Kidney (tissue), 13 donors: ENCODE measurements at regions not wholly inside any gene's neighbourhood (a gene's known extent, or its start where the extent isn't known, plus 50 kb on each side); places are given as distances from the start of the nearest gene placed in this dataset.
A peak's percentile ranks its signal among the peaks of the same experiment; 100 is the strongest.

Source experiments
- DNase-seq, 5 donors: peaks; one replicate each; pipeline ENCODE4 v3.0.0-alpha.2; 2013 to 2020
- FAIRE-seq: peaks from 2 replicates; lab custom pipeline; 2012; peaks lifted over from hg19 to GRCh38; lab: Jason Lieb, UNC
- H3K27ac ChIP-seq, 2 donors: one replicate each; pipeline ENCODE4 v1.7.0; 2013; ENCODE audit warnings: low read depth in 2 of 2, low read length in 2 of 2, inconsistent platforms in 1 of 2
- H3K27me3 ChIP-seq: one replicate; pipeline ENCODE4 v1.7.1; 2013; ENCODE audit warnings: low read length, inconsistent platforms; ENCODE audit not compliant: control insufficient read depth, insufficient read depth
- H3K36me3 ChIP-seq, 3 donors: one replicate each; pipeline versions ENCODE4 v1.7.0 to v1.7.1; 2013; ENCODE audit warnings: low read length in 3 of 3, control low read depth in 1 of 3, inconsistent platforms in 1 of 3; ENCODE audit not compliant: insufficient read depth in 3 of 3, control insufficient read depth in 2 of 3
- H3K4me1 ChIP-seq, 3 donors: one replicate each; pipeline versions ENCODE4 v1.7.0 to v1.7.1; 2013; ENCODE audit warnings: low read length in 3 of 3, inconsistent platforms in 1 of 3, low read depth in 1 of 3; ENCODE audit not compliant: control insufficient read depth in 2 of 3, insufficient read depth in 2 of 3
- H3K4me3 ChIP-seq, 3 donors: one replicate each; pipeline versions ENCODE4 v1.7.0 to v1.8.1; 2013; ENCODE audit warnings: low read length in 3 of 3, control low read depth in 1 of 3, inconsistent platforms in 1 of 3
- H3K9ac ChIP-seq, 3 donors: one replicate each; pipeline versions ENCODE4 v1.7.0 to v1.7.1; 2013; ENCODE audit warnings: low read length in 3 of 3, control low read depth in 1 of 3, inconsistent platforms in 1 of 3
- H3K9me3 ChIP-seq, 3 donors: one replicate each; pipeline versions ENCODE4 v1.7.0 to v1.7.1; 2013; ENCODE audit warnings: low read length in 3 of 3, control low read depth in 1 of 3, inconsistent platforms in 1 of 3; ENCODE audit not compliant: control insufficient read depth in 2 of 3, insufficient read depth in 1 of 3
- intact Hi-C: fragments of 100-400 bp; cut with DNase I; formaldehyde crosslinking; loops from one replicate; pipeline ENCODE4 v1.11.1; 2022
- TF ChIP-seq, protein P1 (sequence below): IDR thresholded peaks from 3 replicates; pipeline ENCODE4 v1.5.1; 2012; ENCODE audit warnings: mild to moderate bottlenecking, moderate library complexity, borderline replicate concordance; ENCODE audit not compliant: insufficient read depth; ENCODE audit errors: extremely low read depth
- donor health status: control.
- donor health status: control.
- donor health status: control.
- donor health status: control.
- donor health status: control.
- donor health status: DM: yes; HTN: yes; CAD: no.
- donor health status: Normal renal cell carcinoma (clear cell type).

DNA sequence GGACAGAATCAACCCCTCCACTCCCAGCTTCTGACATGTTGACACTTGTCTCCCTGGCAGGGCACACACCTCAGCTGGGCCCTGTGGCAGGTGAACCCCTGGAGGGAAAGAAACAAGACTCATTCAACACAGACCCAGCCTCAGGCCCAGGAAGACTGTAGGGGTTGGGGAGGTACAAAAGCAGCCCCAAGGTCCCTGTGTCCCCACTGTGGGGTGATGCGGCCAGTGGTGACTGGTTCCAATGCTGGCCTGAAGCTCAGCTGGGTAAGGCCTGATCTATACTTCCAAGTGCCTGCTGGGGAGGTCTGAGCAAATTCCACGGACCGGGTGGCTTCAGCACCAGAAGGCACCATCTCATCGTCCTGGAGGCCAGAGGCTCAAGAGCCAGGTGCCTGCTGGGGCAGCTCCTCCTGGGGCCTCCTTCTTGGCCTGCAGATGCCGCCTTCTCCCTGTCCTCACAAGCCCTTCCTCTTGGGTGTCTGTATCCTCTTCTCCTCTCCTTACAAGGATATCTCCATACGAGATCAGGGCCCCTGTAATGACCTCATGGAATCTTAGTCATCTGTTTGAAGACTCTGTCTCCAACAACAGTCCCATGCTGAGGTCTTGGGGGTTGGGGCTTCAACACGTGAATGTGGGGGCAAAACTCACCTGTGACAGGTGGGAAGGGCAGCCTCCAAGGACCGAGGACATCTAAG lies 1492.1 kb downstream of the BRD1 start:
- H3K36me3 ChIP-seq: no peaks in the 10 kb centered on the region
- H3K27me3 ChIP-seq: no peaks in the 10 kb centered on the region
- no peaks in the 10 kb centered on the region for H3K9me3 ChIP-seq
- TF ChIP-seq, protein P1, sequence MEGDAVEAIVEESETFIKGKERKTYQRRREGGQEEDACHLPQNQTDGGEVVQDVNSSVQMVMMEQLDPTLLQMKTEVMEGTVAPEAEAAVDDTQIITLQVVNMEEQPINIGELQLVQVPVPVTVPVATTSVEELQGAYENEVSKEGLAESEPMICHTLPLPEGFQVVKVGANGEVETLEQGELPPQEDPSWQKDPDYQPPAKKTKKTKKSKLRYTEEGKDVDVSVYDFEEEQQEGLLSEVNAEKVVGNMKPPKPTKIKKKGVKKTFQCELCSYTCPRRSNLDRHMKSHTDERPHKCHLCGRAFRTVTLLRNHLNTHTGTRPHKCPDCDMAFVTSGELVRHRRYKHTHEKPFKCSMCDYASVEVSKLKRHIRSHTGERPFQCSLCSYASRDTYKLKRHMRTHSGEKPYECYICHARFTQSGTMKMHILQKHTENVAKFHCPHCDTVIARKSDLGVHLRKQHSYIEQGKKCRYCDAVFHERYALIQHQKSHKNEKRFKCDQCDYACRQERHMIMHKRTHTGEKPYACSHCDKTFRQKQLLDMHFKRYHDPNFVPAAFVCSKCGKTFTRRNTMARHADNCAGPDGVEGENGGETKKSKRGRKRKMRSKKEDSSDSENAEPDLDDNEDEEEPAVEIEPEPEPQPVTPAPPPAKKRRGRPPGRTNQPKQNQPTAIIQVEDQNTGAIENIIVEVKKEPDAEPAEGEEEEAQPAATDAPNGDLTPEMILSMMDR: no peak
- H3K4me1 ChIP-seq: no peaks in the 10 kb centered on the region
- DNase-seq (peak in 1 of 5 donors; percentile 27), FAIRE-seq (no peak)
- H3K27ac ChIP-seq: no peak overlapping the region
- intact Hi-C loops: no loop called here
- no peak overlapping the region for H3K4me3 ChIP-seq
- no peak overlapping the region for H3K9ac ChIP-seq

DNA sequence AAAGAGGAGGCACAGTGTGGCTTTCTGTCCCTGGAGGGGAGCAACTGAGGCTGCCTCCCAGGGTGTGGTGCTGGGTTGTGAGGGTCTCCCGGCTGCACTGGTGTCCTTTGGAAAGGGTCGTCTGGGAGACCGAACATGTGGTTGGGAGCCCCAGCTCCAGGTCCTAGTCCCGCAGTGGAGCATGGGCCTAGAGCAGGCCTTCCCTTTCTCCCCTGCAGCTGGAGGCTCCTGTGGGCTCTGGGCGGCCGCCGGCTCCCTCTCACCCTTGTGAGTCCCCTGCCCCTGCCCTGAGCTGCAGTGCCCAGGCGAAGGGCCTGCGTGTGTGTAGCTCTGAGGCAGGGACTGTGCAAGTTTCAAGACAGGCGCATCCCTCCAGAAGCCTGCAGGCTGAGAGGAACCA lies 1492.7 kb downstream of the BRD1 start:
- H3K9ac ChIP-seq: no peak overlapping the region
- TF ChIP-seq, protein P1: no peak
- FAIRE-seq (no peak), DNase-seq (peak in 1 of 5 donors; percentile 41)
- no peaks in the 10 kb centered on the region for H3K9me3 ChIP-seq
- intact Hi-C loops: no loop called here
- no peaks in the 10 kb centered on the region for H3K36me3 ChIP-seq
- no peaks in the 10 kb centered on the region for H3K27me3 ChIP-seq
- H3K4me1 ChIP-seq: no peaks in the 10 kb centered on the region
- no peak overlapping the region for H3K4me3 ChIP-seq
- no peak overlapping the region for H3K27ac ChIP-seq

DNA sequence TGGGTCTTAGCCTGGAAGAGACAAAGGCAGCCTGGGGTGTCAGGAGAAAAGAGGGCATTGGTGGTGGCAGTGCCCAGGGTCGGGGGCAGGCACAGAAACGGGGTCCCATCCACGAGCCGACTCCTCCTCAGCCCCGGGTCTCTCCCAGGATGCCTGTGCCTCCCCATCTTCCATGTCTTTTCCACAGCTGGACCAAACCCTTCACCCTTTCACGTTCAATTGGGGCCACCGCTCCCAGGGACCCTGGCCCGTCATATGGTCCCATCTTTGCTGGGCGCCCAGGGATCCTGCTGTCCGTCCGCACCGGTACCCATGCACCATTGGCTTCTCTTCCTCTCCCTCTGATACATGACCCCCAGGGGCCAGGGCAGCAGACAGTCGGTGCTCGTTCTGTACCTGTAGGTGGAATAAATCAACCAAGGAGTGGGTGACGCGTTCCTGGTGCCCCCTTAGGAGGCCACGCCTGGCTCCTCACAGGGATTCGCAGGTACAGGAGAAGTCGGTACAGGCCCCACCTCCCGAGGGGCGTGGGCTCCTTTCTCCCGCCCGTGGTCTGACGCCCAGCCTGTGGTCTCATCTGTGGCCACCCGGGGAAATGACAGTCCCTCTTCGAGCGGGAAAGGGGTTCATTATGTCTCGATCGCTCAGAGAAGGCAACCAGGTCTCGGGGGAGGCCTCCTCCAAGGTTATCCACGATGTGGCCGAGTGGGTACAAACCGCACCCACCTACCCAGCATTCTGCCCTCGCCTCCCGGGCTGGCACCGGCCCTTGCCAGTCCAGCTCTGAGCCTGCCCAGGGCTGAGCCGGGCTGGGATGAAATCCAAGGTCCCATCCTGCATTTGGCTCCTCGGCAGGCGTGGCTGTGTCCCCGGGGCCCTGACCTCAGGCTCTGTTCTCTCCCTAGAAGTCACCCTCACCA lies 1493.6 kb downstream of the BRD1 start:
- TF ChIP-seq, protein P1: no peak
- no peaks in the 10 kb centered on the region for H3K36me3 ChIP-seq
- intact Hi-C loops: no loop called here
- DNase-seq: peak in 1 of 5 donors; percentile 58
- no peak overlapping the region for H3K27ac ChIP-seq
- H3K27me3 ChIP-seq: no peaks in the 10 kb centered on the region
- no peaks in the 10 kb centered on the region for H3K4me1 ChIP-seq
- FAIRE-seq: no peak
- H3K4me3 ChIP-seq: no peak overlapping the region
- no peaks in the 10 kb centered on the region for H3K9me3 ChIP-seq
- no peak overlapping the region for H3K9ac ChIP-seq
